GM19324 (cell line): ENCODE measurements at regions not wholly inside any gene's neighbourhood (a gene's known extent, or its start where the extent isn't known, plus 50 kb on each side); places are given as distances from the start of the nearest gene placed in this dataset.
"Not testable (repeated sequence)": the region's sequence is repeated elsewhere in the genome, so short reads cannot be mapped to it uniquely, and the experiment has no call there.

Experiments
- ATAC-seq: cut with Tn5 transposase; IDR thresholded peaks from one replicate; pipeline ENCODE4 v1.9.1; 2021; ENCODE audit warnings: mild to moderate bottlenecking, moderate library complexity; ENCODE audit not compliant: unreplicated experiment, low FRiP score

DNA sequence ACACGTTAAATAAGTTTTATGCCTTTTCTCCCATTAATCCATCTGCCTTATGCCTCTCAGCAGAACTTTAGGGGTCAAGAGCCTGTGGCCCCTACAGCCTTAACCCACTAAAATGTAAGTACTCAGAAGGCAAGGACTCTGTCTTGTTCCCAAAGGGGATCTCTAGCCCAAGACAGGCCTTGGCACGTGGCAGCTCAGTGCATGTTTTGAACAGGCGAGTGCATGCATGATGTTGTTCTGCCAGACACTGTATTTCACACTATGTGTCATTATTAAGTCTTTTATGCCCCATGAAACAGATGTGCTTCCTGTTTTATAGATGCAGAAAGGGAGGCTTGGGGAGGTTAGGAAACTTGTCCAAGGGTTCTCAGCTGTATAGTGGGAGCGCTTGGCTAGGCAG, 102.8 kb downstream of the ETS2 start:
- ATAC-seq = no peak

DNA sequence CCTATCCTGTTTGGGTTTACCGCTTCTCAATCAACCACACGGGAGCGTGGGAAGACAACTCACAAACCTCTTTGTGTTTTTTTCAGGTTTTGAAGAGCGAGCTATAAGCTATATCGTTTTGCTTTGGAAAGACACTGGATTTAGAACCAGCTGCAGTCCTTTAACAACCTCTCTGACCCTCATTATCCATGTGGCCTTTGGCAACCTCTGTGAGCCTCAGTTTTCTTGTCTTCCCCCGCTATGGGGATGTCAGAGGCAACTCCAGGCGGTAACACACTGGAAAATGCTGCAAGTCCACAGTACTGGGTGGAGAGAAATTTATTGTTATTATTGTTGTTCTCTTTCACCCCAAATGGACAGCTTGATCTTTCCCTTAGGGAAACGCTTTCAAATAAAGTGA, 100.0 kb downstream of the ETS2 start:
- ATAC-seq = no peak

DNA sequence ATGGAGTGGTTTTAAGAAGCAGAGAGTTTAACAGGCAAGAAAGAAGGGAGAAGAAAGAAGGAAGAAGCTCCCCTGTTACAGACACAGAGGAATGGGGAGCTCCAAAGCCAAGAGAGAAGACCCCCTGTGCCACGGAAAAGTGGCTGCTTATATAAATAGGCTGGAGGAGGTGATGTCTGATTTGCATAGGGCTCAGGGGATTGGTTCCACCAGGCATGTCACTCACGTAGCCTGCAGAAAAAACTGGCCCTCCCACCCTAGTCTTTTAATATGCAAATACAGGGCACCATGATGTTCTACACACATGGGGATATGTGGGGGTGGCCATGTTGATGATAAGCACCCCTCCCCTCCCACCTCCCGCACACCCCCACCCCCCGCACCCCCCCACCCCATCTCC, 99.6 kb downstream of the ETS2 start:
- no peak for ATAC-seq

DNA sequence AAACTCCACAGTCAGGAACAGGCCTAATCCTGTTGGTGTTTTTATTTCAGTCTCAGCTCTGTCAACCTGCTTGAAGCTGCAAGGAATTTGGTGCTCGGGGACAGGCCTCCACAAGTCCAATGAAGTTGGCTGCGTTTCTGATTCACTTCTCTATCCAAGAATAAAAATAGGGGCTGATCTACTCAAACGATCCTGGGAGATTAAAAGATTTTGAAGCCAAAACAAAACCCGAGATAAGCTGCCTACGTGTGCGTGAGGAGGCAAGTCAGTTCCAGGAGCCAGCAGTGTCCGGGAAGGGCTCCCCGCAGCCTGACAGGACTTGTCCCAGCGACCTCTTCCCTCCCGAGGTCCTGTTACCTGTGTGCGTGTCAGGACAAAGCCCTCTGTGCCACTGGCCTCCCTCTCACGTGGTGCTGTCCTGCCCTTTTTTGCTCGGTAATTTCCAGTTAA, 98.0 kb downstream of the ETS2 start:
- ATAC-seq = no peak

DNA sequence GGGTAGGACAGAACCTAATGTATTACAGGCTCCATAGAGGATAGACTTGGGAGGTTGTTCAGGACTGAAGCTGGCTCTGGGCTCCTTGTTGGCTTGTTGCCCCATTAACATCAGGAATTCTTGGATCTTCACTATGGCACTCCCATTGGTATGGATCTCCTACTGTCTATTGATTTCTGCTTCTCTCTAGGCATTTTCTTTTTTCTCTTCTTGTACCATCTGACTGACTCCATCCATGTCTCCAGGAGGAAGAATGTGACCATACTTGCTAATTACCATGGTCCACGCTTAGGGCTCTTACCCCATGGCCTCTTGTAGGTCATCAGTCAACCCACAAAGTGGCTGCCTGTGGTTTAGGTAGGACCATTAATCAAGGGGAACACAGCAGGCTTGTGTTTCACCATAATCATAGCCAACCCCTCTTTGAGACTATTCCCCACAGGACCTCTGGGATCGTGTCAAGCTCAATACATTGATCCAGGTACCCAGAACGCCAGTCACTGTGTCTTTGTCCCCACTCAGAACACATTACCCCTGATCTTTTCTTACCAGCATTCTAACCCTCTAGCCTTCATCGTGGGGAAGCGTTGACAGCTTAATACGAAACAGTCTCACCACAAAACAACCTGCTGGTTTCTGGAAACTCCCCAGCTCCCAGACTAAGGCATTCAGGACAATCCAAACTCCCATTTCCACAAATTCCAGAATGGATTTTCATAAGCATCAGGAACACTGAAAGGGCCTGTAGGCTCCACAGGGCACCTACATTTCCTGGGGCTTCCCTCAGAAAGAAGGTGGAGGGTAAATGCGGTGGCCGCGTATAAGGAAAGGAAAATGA, 97.1 kb downstream of the ETS2 start:
- ATAC-seq = no peak

DNA sequence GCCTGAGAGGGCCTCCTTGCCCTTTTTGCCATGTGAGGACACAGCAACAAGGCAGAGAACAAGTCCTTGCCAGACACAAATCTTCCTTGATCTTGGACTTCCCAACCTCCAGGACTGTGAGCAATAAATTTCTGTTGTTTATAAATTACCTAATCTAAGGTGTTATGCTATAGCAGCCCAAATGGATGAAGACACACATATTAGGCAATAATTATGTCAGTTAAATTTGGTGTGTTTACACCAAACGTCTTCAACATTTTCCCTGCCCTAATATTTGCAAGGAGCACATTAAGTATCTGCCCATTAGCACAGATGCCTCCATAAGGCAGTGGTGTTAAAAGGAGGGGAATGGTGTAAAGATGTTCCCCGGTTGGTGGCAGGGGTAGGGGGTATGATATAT, 94.8 kb downstream of the ETS2 start:
- ATAC-seq = no peak

DNA sequence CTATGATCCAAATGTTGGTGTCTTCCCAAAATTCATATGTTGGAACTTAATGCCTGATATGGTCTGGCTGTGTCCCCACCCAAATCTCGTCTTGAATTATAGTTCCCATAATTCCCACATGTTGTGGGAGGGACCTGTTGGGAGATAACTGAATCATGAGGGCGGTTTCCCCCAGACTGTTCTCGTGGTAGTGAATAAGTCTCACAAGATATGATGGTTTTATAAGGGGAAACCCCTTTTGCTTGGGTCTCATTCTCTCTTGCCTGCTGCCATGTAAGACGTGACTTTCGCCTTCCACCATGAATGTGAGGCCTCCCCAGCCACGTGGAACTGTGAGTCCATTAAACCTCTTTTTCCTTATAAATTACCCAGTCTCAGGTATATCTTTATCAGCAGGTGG, 94.3 kb downstream of the ETS2 start:
- ATAC-seq = not testable (repeated sequence)

DNA sequence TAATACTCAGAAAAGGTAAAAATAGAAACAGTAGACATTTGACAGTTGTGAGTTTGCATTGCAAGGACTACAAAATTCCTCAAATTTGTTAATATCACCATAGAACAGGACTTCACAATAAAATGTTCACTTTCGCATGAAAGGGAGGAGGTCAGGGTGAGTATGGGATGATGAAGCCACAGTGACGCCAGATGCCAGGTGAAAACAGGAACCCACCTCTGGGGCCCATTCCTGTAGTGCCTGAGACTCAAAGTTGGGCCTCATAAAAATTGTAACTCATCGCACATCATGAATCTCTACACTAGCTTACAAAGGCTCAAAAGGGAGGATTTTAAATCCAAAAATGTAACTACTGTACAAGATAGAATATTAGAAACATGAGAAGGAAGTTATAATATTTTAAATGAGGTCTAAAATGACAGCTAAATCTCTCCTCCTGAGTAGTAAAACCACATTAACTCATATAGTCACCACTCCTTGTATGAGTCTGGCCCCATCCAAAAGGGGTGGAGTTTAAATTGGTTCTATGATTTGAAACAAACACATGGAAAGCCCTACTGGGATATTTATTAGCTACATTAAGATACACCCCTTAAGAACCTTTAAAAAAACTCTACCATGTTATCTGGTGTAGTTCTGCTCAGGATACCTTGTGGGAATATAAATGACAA, 93.7 kb downstream of the ETS2 start:
- ATAC-seq = no peak

DNA sequence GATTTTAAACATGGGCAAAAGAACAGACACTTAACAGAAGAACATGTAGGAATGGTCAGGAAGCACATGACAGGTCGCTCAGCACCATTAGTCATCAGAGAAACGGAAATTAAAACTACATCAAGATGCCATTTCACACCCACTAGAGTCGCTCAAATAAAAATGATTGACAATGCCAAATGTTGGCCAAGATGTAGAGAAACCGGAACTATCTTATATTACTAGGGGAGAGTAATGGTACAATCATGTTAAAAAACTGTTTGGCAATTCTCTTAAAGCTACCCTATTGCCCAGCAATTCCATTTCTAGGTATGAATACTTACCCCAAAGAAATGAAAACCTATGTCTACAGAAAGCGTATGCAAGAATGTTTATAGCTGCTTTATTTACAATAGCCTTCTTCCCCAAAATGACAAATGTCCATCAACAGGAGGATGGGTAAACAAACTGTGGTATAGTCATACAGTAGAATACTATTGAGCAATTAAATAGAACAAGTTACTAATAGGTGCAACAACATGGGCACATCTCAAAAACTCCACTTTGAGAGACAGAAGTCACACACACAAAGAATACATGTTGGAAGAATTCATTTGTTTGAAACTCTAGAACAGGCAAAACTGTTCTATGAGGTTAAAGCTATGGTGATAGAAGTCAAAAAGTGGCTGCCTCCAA, 92.8 kb downstream of the ETS2 start:
- no peak for ATAC-seq

DNA sequence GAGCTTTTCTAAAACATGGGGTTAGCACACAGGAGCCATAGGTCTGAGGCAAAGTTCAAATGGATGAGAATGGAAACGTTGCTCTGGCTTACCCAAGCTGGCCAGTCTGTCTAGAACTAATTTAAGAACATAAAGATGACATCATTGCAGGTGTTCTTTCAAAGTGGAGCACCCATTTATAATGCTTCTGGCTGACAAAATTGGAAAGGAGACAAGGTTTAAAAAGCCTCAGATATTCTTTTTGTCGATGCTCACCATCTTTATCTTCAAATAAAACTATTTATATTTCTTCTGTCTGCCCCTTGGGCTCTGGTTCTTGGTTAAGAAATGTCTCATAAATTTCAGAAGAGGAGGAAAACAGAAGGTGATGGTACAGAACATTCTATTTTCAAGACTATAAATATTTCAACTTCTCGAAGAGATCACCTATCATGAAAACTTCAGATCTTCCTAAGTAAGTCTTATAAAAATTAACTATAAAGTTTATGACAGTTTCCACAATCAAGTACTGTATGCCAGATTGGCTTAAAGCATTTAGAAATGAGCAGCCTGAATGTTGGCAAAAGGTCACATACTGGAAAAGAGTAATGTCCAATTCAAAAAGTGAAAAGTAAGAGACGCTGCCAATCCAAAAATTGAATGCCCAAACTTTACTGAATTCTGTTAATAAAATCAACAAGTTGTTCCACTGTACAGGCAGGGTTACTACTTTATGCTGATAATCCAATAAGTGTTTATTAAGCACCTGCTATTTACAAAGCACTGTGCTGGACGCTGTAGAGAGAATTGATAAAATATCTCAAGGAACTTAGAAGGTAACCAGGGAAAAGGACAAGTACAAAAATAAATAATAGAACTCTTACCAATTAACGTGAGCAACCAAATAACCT, 92.0 kb downstream of the ETS2 start:
- ATAC-seq = no peak

DNA sequence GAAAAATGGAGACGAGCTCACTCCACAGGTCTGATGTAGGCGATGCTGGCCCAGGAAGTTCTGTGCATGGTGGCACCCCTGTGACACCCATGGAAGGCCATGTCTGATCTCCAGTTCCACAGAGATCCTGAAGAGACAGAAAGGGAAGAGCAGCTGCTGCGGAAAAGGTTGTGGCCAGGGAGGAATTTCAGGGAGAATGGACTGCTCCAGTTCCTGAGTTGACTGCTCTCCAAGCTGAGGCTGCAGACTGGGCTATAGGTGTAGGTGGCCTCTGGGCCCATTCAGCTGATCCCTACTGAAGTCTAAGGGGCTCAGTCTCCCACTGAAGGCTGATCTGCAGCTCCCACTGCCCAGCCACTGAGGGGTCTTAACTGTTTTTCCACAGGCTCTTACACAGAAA, 89.2 kb downstream of the ETS2 start:
- ATAC-seq = no peak

DNA sequence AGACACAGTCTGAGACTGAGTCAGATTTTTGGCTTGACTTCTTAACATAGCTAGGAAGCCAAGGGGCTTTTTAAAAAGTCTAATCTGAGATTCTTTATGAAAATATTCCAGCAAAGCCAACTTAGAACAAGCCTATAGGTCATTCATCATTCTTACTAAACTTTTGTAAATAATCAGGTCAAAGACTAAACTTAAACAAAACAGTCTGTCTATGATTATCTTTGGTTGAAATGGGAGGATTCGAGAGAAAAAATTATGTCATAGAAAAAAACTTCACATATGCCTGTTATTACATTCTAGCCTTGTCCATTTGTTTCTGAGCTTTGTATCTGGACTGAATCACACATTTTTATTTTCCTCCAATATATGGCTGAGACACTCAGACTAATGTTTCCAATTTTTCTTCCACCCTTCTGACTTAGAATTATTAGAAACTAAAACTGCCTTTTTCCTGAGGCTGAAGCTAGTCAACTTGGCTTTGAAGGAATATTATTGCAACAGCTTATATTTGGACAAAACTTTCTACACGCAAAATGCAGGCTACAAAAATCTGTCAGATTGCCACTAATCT, 83.3 kb downstream of the ETS2 start:
- no peak for ATAC-seq

DNA sequence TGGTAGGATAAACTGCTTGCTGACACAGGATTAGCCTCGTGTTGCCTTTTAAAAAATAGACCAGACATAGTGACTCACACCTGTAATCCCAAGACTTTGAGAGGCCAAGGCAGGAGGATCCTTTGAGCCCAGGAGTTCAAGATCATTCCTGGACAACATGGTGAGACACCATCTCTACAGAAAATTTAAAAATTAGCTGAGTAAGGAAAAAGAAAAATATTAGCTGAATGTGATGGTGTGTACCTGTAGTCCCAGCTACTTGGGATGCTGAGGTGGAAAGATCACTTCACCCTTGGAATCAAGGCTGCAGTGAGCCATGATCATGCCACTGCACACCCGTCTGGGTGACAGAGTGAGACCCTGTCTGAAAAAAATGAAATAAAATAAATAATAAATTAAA, 82.0 kb downstream of the ETS2 start:
- ATAC-seq = no peak

DNA sequence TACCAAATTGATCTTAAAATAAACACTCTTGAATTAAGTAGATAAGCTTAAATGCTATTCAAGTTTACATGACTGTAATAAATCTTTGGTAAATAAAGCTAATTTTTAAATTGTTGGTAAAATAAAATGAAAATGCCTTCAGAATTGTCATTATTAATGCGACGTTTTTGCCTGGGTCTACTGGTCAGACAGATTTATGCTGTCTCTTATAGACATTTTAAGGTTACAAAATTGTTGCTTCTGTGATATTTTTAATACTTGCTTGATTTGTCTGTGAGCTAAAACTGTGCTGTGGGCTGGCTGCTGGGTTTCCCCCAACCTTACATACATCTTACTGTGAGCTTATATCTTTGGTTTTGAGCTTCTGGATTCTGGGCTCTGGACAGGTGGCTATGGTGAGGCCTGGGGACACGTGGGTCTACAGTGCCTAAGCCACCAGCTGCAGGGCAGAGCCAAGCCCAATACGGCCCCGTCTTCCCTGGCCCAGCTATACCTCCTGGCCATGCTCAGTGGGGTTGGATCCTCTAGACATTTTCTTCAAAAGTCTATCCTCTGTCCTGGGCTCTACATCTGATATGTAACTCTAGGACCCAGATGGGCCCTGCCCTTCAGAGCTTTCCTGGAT, 81.4 kb downstream of the ETS2 start:
- ATAC-seq = no peak

DNA sequence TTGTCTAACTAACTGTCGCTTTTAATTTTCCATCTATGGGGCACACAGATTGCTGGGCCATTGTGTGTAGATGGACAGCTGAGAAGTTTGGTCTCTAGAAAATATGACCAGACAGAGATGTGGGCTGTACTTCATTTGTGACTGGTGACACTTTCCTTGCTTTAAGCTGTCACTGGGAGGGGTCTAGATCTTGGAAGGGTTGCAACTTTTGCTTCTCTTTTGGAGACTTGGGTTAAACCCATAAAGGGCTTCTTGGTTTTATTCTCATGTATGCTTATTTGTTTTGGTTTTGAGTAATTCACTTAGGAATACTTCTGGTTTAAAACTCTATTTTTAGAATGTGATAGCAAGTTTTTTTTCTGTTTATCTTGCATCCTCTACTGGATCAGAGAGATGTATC, 80.2 kb downstream of the ETS2 start:
- ATAC-seq = no peak

DNA sequence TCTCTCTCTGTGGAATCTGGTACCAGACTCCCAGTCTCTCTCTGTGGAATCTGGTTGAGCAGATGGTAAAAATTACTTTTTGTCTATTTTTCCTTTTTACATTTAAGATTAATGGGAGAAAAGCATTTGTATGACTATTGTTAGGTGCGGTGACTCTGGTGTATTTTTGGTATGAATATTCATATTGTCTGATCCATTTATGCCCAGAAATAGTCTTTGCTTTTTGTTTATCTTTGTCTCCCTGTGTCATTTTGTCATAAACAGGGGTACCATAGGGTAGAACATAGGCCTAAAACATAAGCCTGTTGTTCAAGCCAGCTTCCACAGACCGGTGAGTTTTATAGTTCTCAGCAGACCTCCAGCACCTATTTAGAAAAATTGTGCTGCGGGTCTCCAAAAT, 78.7 kb downstream of the ETS2 start:
- no peak for ATAC-seq

DNA sequence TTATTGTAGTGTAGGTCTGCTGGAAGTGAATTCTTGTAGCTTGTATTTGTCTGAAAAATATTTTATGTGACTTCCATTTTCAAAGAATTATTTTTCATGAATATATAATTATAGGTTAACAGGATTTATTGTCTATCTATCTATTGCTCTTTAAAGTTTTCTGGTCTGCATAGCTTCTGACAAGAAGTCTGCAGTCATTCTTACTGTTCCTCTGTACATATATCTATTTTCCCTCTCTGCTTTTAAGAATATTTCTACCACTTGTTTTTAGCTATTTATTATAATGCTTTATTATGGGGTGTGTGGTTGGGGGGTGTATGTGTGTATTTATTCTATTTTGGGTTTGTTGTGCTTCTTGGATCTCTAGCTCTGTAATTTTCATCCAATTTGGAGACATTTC, 77.4 kb downstream of the ETS2 start:
- ATAC-seq = no peak

DNA sequence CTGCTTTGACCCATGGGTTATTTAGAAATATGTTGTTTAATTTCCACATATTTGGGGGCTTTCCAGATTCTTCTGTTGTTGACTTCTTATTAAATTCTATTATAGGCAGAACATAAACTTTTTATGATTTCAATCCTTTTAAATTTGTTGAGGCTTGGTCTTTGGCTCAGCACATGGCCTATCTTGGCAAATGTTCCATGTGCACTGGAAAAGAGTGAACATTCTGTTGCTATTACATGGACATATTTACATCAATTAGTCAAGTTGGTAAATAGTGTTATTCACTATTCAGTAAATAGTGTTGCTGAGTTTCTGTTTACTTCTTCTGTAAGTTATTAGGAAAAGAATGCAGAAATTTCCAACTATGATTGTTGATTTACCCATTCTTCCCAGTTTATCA, 75.4 kb downstream of the ETS2 start:
- ATAC-seq = no peak

DNA sequence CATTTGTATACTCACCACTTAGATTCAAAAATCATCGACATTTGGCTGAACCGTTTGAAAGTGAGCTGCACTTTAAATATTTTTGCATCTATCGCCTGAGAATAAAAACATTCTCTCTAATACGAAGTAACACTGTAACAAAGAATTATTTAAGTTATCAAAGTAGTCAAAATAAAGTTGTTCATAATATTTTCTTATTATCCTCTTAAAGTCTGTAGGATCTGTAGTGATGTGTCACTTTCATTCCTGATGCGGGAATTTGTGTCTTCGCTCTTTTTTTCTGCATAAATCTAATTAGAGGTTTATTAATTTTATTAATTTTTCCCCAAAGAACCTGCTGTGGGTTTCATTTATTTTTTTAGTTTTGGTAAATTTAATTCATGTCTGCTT, 74.8 kb downstream of the ETS2 start:
- no peak for ATAC-seq
